ENCODE measurements at regions not wholly inside any gene's neighbourhood (a gene's known extent, or its start where the extent isn't known, plus 50 kb on each side); places are given as distances from the start of the nearest gene placed in this dataset.

DNA sequence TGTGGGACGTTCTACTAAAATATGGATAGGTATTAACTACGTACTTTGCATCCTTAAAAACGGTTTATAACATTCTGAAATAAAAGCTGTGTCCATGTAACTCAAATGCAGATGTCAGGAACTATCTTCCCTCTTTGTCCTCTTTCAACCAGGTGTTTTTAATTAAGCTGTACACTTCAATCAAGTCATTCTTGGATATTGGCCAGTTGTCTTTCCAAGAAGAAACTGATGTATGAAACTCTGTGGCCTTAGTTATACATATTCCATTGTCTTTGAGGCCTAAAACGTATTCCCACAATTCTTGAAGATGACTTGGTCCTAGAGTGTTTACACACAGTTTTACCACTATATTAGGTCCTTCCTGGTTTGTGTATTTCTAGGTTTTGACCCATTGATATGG lies 249.0 kb upstream of the CNTN5 start:
- H3K4me3 ChIP-seq (ENCODE audit: low read depth, low read length) = no peak overlapping the region
- no peak for DNase-seq (ENCODE audit: low read depth)

DNA sequence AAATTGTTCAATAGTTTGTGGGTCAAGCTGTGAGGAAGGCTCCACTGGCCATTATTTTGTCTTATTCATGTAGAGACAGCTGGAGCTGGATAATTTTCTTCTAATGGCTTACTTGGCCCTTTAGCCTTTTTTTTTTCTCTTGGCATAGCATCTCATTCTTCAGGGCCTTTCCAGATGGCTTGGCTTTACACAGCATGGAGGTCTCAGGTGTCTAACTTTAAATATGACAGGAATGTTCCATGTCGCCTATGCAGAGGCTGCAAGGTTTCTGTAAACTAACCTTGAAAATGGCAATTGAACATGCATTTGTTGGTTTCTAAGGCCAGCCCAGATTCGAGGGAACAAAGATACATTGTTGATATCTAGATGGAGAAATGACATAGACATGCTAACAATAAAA lies 247.9 kb upstream of the CNTN5 start:
- DNase-seq (ENCODE audit: low read depth) = no peak
- no peak overlapping the region for H3K4me3 ChIP-seq (ENCODE audit: low read depth, low read length)

DNA sequence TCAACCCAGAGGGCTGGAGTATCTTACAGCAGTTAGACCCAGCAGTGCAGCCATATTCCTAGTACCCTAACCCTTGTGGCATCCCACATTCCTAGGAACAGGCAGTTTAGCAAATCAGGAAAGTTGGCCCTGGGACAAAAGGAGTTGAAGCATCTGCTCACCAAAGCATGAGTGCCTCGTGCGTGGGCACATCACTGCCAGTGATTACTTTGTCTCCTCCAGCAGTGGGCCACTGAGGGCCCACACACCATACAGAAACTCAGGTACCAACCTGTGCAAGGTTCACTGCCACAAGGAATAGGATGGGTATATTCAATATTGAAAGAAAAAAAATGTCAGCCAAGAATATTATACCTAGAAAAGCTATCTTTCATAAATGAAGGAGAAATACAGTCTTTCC lies 227.5 kb upstream of the CNTN5 start:
- DNase-seq (ENCODE audit: low read depth) = no peak
- no peak overlapping the region for H3K4me3 ChIP-seq (ENCODE audit: low read depth, low read length)

DNA sequence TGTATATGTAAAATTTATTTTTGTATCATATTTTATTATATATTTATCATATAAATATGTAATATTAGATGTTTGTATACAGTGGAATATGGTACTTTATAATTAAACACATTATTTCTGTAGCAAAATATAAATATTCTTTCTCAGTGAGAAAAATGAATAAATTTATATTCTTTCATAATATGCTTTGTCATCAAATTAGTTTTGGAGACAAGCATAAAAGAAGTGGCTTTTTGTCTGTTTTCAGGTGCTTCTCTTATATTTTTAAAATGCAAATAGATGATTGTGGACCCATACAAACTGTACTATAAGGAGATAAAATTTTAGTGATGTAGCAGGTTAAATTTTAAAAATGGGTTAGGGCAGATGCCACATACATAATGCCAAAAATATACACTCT lies 222.4 kb upstream of the CNTN5 start:
- no peak overlapping the region for H3K4me3 ChIP-seq (ENCODE audit: low read depth, low read length)
- DNase-seq (ENCODE audit: low read depth) = no peak

DNA sequence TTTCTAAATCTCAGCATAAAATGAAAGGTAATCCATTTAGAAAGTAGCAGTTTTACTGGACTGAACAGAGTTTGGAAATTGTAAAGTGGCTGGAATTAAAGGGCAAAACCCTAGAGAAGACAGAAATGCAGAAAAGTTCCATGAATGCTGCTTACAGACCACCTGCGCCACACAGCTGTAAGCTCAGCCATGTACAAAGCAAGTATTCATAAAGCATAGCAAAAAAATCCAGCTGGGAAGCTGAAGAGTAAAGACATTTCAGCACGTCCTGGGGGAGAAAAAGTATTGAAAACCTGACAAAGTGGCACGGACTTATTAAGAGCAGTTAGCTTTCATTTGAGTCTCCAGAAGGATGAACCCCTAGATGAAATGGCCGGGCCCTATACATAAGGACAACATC lies 220.1 kb upstream of the CNTN5 start:
- no peak for DNase-seq (ENCODE audit: low read depth)
- H3K4me3 ChIP-seq (ENCODE audit: low read depth, low read length) = no peak overlapping the region

DNA sequence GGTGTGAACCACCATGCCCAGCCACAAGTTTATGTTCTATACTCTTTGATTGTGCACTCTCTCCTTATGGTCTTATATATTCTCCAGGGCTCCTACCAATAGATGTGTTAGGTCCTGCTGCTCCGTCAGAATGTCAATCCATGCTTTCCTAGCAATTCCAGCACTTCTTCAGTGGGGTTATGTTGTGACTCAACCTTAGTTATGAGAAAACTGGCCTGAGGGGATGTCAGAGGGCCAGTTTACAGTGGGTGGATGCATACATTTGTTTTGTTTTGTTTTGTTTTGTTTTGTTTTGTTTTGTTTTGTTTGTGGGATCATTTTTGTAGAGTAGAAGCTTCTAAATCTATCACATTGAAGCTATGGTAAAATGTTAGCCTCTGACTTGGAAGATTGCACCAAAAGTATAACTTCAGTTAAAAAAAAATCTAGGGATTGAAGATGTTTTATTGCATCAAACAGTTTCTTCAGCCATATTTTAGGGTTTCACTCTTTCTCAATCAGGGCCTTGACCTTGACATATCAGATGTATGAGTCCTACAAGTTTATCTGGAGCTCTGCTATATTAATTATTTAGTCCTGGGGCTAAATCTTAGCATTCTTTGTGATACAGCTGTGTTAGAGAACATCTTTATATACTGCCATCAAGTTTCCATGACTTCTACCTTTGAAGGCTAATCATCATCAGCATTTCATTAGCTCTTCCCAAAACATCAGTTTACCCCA lies 191.6 kb upstream of the CNTN5 start:
- no peak overlapping the region for H3K4me3 ChIP-seq (ENCODE audit: low read depth, low read length)
- DNase-seq (ENCODE audit: low read depth) = no peak

DNA sequence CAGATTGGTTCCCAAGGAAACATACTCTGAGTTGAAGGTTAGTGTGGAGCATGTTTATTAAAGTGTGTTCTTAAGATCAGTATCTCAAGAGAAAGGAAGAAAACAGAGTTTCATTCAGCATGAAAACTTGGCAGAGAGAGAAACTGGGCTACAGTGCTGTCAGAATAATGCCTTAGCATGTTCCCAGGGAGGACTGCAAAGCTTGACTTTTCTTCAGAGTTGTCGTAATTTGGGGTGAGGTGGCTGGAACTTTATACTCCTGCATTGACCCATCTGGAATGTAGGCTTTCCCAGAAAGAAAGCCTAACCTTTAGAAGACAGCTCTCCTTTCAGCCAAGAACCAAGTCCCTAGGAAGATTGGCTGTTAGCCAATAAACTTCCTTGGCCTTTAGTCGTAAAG lies 190.8 kb upstream of the CNTN5 start:
- no peak overlapping the region for H3K4me3 ChIP-seq (ENCODE audit: low read depth, low read length)

DNA sequence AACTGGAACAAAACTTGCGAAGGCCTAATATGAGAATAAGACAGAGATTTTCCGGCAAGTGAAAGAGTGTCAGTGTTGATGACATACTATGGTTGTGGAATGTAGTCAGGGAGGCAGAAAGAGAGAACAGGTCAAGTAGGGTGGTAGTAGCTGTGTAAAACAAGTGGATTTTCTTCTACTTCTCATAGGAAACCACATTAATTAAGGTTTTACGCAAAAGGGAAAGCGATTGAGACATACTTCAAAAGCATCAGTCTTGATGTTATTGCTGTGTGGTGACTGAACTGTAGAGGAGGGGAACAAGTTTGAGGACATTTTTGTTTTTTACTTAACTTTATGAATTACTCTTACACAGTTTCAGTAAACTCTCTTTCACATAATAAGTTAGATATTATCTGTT lies 186.0 kb upstream of the CNTN5 start:
- no peak for DNase-seq (ENCODE audit: low read depth)
- H3K4me3 ChIP-seq (ENCODE audit: low read depth, low read length) = no peak overlapping the region

More for the DNA sequence above, 190.8 kb upstream of the CNTN5 start:
- DNase-seq (ENCODE audit: low read depth) = no peak

DNA sequence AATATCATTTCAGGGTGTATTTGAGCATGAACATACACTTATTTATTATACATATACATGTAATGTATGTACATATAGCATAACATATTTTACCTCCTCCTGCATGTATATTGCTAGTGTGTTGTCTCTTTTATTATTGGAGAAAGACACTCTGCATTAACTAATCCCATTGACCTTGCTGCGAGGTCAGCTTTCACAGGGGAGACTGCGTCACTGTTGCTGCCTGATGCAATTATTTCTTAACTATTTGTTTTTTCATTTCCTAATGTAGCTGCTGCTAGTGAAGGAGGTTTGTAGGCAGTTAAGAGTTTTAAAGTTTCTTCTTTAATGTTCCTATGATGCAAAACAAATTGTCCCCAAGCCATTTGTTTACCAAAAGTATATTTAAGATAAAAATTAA lies 185.4 kb upstream of the CNTN5 start:
- no peak overlapping the region for H3K4me3 ChIP-seq (ENCODE audit: low read depth, low read length)
- DNase-seq (ENCODE audit: low read depth) = peak; percentile 1

DNA sequence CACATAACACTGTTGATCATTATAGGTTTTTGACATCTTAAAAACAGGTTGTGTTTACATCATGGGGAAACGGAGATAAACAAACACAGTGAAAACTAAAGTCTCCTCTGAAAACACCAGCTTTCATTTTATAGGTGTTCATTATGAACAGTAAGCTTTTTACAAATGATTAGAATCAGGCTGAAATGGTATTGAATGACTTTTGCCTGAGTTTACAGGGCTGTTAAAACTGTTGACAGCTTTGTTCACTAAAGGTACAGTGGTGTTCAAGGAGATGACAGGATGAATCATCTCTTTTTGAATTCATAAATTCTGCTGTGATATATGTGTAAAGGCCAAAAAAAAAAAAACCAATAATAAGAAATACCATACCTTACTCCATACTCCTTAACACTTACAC lies 184.6 kb upstream of the CNTN5 start:
- DNase-seq (ENCODE audit: low read depth) = no peak
- no peak overlapping the region for H3K4me3 ChIP-seq (ENCODE audit: low read depth, low read length)

DNA sequence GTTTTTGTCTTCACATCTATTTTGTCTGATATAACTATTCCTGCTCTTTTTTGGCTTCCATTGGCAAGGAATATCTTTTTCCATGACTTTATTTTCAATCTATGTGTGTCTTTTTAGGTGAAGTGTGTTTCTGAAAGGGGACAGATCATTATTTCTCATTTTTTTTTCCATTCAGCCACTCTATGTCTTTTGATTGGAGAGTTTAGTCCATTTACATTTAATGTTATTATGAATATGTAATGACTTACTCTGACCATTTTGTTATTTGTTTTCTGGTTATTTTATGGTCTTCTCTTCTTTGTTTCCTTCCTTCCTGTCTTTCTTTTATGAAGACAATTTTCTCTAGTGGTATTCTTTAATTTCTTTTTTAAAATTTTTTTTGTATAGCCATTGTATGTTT lies 178.6 kb upstream of the CNTN5 start:
- H3K4me3 ChIP-seq (ENCODE audit: low read depth, low read length) = no peak overlapping the region
- DNase-seq (ENCODE audit: low read depth) = no peak

DNA sequence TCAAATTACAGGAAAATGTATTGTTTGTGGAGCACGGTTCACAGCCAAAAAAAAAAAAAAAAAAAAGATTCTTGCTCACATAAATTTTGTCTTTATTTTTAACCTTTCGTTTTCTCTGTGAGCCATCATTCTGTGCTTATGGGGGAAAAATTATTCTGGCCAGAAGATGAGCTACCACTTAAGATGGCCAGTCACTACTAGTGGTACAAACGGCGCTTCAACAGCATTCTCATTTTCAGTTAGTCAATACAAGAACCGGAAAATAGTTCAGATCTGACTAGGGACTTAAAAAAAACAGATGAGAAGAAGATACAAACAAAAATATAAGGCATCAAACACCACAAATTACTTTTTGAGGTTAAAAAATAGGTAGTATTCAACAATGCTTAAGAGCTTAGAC lies 158.6 kb upstream of the CNTN5 start:
- no peak overlapping the region for H3K4me3 ChIP-seq (ENCODE audit: low read depth, low read length)
- DNase-seq (ENCODE audit: low read depth) = no peak

DNA sequence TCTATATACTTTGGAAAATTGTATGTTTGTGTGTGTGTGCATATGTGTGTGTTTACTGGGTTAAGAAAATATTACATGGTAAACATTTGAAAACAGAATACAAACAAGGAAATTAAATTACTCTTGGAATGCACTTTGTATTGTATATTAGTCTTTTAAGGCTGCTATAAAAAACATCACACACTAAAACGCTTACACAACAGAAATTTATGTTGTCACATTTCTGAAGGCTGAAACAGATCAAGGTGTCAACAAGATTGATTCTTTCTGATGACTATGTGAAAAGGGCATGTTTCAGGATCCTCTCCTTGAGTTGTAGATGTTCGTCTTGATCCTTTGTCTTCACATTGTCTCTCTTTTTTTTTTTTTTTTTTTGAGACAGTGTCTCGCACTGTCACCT lies 149.1 kb upstream of the CNTN5 start:
- no peak for DNase-seq (ENCODE audit: low read depth)
- no peak overlapping the region for H3K4me3 ChIP-seq (ENCODE audit: low read depth, low read length)

DNA sequence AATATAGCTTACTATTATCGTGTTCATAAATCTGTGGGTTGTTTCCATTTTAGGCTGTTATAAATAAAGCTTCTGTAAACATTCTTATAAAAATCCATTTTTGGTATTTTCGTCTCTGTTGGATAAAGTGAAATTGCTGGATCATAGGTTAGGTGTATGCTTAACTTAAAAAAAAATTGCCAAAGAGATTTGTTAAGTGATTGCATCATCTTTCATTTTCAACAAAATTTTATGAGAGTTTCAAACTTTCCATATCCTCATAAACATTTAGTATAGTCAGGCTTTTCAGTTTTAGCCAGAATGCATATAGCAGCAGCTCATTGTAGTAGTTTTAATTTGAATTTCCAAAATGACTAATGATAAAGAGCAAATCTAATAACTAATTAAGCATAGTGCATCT lies 146.7 kb upstream of the CNTN5 start:
- no peak overlapping the region for H3K4me3 ChIP-seq (ENCODE audit: low read depth, low read length)

DNA sequence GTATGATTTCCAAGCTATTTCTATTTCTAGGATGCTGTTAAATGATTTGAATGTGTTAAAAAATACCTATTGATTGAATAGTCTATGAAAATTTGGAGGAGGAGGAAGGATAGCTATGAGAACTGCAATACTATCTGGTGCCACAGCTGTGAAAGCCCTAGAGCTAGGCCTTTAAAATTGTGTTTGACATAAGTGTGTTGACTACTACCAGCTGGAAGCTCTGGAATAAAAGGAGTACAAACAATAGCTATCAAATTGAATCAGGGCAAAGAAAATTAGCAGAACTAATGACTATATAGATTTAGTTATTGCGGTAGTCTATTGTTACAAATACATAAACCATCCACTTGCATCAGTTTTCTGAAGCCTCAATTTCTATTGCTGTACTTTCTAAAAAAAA lies 124.8 kb upstream of the CNTN5 start:
- H3K4me3 ChIP-seq (ENCODE audit: low read depth, low read length) = no peak overlapping the region
- DNase-seq (ENCODE audit: low read depth) = no peak

More for the DNA sequence above, 146.7 kb upstream of the CNTN5 start:
- no peak for DNase-seq (ENCODE audit: low read depth)

DNA sequence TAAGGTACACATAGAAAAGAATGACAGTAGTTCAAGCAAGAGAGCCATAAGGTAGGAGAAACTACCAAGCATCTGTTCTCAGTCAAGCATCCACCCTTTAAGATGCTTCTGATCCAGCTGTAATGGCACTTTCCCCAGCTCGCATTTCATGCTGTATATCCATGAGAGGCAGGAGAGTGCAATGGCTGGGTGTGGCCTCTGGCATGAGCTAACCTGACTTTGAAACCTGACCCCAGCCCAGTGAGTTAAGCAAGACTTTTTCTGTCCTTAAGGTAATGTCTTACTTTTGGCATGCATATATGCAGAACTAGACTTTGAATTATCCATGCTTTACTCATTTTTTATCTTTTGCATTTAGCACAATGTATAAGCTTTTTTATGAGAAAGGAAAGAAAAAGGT lies 79.8 kb upstream of the CNTN5 start:
- no peak for DNase-seq (ENCODE audit: low read depth)
- no peak overlapping the region for H3K4me3 ChIP-seq (ENCODE audit: low read depth, low read length)

DNA sequence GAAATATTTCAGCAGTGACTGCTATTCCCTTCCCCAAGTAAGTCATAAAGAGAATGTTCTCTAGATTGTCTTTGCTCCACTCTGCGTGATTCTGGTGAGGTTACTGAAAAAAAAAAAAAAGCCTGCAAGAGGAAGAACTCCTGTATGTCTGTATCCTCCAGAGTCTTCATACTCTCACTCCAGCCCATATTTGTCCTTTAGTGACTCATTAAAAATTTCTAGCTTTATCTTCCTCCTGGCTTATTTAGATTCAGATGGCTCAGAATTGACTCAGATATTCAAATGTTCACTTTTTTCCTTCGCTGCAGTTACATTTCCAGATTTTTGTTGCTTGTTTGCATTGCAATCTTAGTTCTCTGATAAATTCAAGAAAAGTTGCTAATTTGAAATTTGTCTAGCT lies 76.3 kb upstream of the CNTN5 start:
- H3K4me3 ChIP-seq (ENCODE audit: low read depth, low read length) = no peak overlapping the region
- no peak for DNase-seq (ENCODE audit: low read depth)

DNA sequence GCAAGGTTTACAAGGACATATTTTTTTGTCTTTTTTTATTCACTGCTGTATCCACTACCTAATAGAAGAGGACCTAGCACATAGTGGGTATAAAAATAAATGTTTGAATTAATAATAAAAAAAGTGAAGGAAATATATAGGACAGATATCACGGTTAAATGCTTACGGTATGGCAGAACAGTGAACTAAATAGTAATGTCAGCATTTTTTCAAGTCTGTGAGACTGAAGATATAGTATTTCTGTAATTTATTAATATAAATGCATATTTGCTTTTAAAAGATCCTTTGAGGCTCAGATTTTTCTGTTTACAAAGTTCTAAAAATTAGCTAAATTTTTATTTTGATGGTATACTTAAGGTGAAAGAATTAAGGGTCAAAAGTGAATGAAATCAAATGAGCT lies 68.6 kb upstream of the CNTN5 start:
- DNase-seq (ENCODE audit: low read depth) = no peak
- H3K4me3 ChIP-seq (ENCODE audit: low read depth, low read length) = no peak overlapping the region

DNA sequence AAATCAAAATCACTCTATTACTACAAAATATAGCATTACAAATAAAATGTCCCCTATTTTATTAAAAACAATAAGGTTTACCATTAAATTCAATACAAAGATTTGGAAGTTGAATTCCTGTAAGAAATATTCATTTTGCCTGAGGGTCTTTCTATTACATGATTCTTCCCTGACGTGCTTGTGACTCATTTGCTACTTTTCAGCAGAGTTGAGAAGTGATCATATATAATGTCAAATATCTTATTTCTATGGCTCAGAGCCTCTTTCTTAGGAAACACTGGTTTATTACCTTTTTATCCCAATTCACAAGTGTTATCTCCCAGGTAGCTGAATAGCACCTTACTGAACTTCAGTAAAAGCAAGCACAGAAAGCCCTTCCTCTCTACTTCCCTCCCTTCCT lies 65.2 kb upstream of the CNTN5 start:
- no peak for DNase-seq (ENCODE audit: low read depth)
- H3K4me3 ChIP-seq (ENCODE audit: low read depth, low read length) = no peak overlapping the region

DNA sequence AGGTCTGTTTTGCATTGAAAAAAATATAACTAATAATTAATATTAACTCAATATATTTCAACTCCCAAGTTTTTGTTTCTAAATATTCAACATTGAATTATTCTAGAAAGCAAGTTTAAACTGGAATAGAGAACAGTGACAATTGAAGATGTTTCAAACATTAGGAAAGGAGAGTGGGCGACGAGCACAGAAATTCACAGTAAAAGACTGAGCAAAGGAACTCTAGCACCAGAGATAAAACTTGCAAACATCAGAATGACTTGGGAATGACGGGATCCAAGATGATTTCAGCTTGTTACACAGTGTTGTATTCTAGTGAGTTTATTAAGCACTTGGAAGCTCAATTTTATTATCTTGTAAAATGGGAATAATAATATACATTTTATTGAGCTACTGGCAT lies 56.6 kb upstream of the CNTN5 start:
- DNase-seq (ENCODE audit: low read depth) = no peak
- H3K4me3 ChIP-seq (ENCODE audit: low read depth, low read length) = no peak overlapping the region

DNA sequence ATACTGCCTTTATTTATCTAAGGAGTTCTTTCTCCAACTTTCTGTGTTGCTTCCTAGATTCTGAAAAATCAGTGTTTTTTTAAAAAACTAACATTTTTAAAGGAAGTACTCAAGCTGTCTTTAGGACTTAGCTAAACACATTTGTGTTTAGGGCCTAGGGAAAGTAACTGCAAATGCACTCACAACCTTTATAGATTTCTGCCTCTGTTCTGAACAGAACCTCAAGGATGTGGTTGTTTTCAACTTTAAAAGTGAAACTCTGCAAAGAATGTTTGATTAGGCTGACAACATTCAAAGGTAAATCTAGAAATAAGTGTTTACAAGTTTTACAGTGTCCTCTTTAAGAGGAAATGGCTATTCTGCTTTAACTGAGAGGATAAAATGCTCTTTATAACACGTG lies 55.4 kb upstream of the CNTN5 start:
- no peak for DNase-seq (ENCODE audit: low read depth)
- H3K4me3 ChIP-seq (ENCODE audit: low read depth, low read length) = no peak overlapping the region

DNA sequence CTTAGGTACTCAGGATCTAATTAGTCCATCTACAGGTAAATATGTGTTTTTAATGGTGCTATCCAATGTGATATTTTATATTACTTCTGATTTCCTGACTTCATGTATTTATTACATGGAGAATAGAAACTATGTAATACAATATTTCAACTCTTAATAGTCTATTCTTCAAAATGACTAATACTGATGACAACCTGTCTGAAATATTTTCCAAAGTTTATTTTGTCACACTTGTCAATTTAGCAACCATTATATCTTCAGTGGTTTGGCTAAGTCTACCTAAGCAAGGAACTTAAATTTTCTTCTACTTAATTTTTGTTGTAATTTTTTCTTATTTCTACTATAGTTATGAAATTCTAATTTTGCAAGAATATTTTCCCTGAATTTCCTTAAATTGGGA lies 55.0 kb upstream of the CNTN5 start:
- DNase-seq (ENCODE audit: low read depth) = no peak
- no peak overlapping the region for H3K4me3 ChIP-seq (ENCODE audit: low read depth, low read length)
